ENCODE measurements at regions not wholly inside any gene's neighbourhood (a gene's known extent, or its start where the extent isn't known, plus 50 kb on each side); places are given as distances from the start of the nearest gene placed in this dataset.

DNA sequence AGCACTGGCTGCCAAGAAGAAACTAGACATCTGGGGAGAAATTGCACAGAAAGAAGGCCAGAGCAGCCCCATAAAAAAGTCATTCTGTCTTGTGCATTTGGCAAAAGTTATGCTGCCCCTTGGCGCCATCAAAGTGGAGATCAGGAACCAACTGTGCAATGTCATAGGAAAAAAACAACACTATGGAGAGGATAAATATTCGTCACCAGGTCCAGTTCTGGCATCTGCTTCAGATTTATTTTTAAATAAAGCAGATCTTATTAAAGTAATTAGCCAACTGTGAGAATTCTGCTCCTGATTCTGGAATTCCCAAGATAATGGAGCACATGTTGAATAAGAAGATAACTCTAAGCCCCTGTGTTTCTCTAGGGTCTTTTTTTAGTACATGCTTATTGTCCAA lies 500.0 kb upstream of the IL12A start:
- no peak for TF ChIP-seq POLR2A (IDR thresholded peaks at IDR 0.05)
- TF ChIP-seq, protein P1, sequence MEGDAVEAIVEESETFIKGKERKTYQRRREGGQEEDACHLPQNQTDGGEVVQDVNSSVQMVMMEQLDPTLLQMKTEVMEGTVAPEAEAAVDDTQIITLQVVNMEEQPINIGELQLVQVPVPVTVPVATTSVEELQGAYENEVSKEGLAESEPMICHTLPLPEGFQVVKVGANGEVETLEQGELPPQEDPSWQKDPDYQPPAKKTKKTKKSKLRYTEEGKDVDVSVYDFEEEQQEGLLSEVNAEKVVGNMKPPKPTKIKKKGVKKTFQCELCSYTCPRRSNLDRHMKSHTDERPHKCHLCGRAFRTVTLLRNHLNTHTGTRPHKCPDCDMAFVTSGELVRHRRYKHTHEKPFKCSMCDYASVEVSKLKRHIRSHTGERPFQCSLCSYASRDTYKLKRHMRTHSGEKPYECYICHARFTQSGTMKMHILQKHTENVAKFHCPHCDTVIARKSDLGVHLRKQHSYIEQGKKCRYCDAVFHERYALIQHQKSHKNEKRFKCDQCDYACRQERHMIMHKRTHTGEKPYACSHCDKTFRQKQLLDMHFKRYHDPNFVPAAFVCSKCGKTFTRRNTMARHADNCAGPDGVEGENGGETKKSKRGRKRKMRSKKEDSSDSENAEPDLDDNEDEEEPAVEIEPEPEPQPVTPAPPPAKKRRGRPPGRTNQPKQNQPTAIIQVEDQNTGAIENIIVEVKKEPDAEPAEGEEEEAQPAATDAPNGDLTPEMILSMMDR (IDR thresholded peaks at IDR 0.05): no peak
- intact Hi-C loops (cut with DNase I): no loop called here
- H3K27me3 ChIP-seq: no peaks in the 10 kb centered on the region
- H3K27ac ChIP-seq: no peak overlapping the region
- no peaks in the 10 kb centered on the region for H3K36me3 ChIP-seq (replicated peaks in 1 of 2)
- H3K4me3 ChIP-seq: no peak overlapping the region
- WGBS, 4 donors: 48 to 70% (median 53%) methylated on average over 2 of the region's 2 CpGs
- H3K4me1 ChIP-seq (replicated peaks in 1 of 2): no peaks in the 10 kb centered on the region
- H3K9me3 ChIP-seq (replicated peaks in 1 of 3): no peaks in the 10 kb centered on the region
- no peak for DNase-seq

DNA sequence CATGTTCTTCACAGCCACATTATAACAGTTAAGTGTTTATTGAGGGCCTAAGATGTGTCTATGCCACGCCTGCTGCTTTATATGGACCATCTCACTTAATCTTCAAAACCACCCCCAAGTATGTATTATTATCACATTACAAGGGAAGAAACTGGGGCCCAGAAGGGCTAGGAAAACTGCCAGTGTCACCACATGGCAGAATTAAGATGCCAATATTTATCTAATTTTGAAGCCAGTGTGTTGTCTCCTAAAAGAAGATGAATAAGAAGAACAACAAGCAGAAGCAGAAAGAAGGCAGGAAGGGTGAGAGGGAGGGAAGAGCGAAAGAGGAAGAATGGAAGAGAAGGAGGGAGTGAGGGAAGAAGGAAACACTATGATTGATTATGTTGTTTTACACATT lies 491.3 kb upstream of the IL12A start:
- H3K4me3 ChIP-seq: no peak overlapping the region
- WGBS, 4 donors: 51 to 82% (median 79%) methylated on average over 1 to 2 of the region's 2 CpGs
- H3K9me3 ChIP-seq (replicated peaks in 1 of 3): no peaks in the 10 kb centered on the region
- H3K27ac ChIP-seq: no peak overlapping the region
- intact Hi-C loops (cut with DNase I): no loop called here
- H3K27me3 ChIP-seq: no peaks in the 10 kb centered on the region
- H3K36me3 ChIP-seq (replicated peaks in 1 of 2): no peaks in the 10 kb centered on the region
- H3K4me1 ChIP-seq (replicated peaks in 1 of 2): no peaks in the 10 kb centered on the region
- no peak for DNase-seq
- TF ChIP-seq POLR2A (IDR thresholded peaks at IDR 0.05): no peak
- TF ChIP-seq, protein P1 (IDR thresholded peaks at IDR 0.05): no peak

DNA sequence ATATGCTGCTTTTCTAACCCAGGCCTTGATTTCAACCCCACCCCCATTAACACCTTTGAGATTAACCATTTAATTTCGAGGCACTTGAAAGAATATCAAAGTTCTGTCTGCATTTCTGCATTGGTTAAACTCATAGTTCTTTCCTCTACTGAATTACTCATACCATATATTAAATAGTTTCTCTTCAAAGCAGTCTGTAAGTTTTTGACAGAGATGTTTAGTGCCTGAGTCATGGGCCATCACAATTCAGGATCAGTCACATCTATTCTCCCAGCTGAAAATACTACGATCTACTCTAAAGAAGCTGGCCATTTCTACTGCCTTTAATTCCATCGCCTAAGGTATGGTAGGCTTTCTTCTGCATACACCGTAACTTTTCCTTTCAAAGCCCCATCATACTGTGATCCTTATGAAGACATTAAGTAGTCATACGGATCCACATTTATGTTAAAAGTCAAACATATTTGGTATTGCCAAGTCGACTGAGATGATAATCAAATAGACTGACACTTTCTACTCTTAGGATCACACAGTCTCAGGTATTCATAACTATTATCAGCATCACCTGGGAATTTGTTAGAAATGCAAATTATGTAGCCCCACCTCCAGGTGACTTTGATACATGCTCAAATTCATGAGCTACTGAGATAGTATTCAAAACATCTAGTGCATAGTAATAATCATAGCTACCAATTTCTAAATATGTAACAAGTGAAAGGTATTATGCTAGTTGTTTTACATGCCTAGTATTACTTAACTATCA lies 489.4 kb upstream of the IL12A start:
- Histone ChIP-seq H3K4me3 (no peak overlapping the region), H3K27me3 (no peaks in the 10 kb centered on the region), H3K9me3 (replicated peaks in 1 of 3) (no peaks in the 10 kb centered on the region), H3K4me1 (replicated peaks in 1 of 2) (no peaks in the 10 kb centered on the region), H3K27ac (no peak overlapping the region), H3K36me3 (replicated peaks in 1 of 2) (no peaks in the 10 kb centered on the region)
- 68 to 74% (median 74%) methylated on average over 6 of the region's 6 CpGs for WGBS, 4 donors
- intact Hi-C loops (cut with DNase I): no loop called here
- no peak for TF ChIP-seq POLR2A (IDR thresholded peaks at IDR 0.05)
- TF ChIP-seq, protein P1 (IDR thresholded peaks at IDR 0.05): no peak
- DNase-seq: no peak

DNA sequence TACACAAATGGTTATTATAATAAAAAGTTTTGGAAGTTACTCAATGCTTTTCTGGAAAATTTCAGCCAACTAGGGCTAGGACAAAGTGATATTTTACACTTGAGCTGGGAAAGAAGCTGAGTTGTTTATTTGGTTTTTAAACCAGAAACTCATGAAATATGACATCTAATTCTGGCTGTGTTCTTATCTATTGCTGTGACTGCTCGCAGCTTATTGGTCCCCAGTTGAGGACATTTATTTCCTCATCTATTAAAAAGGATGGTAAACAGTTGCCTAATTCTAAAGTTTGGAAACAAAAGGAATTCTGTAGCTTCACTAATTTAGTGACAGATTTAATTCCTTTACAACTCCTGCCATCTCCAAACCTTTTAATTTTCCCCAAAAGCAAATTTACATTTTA lies 487.6 kb upstream of the IL12A start:
- Histone ChIP-seq H3K27ac (no peak overlapping the region), H3K27me3 (no peaks in the 10 kb centered on the region), H3K4me3 (no peak overlapping the region), H3K36me3 (replicated peaks in 1 of 2) (no peaks in the 10 kb centered on the region), H3K9me3 (replicated peaks in 1 of 3) (no peaks in the 10 kb centered on the region), H3K4me1 (replicated peaks in 1 of 2) (no peaks in the 10 kb centered on the region)
- 45 to 61% (median 58%) methylated on average over 1 of the region's 1 CpG for WGBS, 4 donors
- intact Hi-C loops (cut with DNase I): no loop called here
- TF ChIP-seq POLR2A (IDR thresholded peaks at IDR 0.05): no peak
- TF ChIP-seq, protein P1 (IDR thresholded peaks at IDR 0.05): no peak
- no peak for DNase-seq

Measured in adrenal gland (tissue), 9 donors.